RWPE1 (cell line): ENCODE measurements at regions not wholly inside any gene's neighbourhood (a gene's known extent, or its start where the extent isn't known, plus 50 kb on each side); places are given as distances from the start of the nearest gene placed in this dataset.

Experiments used
- CTCF ChIA-PET: fragments of 350-600 bp; sonication (Branson Sonifier 250); formaldehyde crosslinking; extraction: SDS; loops from one replicate; lab custom pipeline; 2021; lab: Yijun Ruan, JAX
- POLR2A ChIA-PET: fragments of 400-600 bp; formaldehyde crosslinking; extraction: SDS; loops from one replicate; lab custom pipeline; 2020; ENCODE audit warnings: antibody characterized with exemption; ENCODE audit not compliant: low non-redundant PET; lab: Yijun Ruan, JAX
- DNase-seq: peaks from one replicate; pipeline ENCODE4 v3.0.0; 2012; ENCODE audit warnings: low spot score
- H3K27ac ChIP-seq: fragments of 450-650 bp; 2 replicates; pipeline ENCODE4 v1.5.1; 2017
- TF ChIP-seq, protein P1 (sequence below): fragments of 450-650 bp; conservative IDR thresholded peaks from 2 replicates; pipeline ENCODE4 v1.5.1; 2017; ENCODE audit warnings: low read depth, mild to moderate bottlenecking

DNA sequence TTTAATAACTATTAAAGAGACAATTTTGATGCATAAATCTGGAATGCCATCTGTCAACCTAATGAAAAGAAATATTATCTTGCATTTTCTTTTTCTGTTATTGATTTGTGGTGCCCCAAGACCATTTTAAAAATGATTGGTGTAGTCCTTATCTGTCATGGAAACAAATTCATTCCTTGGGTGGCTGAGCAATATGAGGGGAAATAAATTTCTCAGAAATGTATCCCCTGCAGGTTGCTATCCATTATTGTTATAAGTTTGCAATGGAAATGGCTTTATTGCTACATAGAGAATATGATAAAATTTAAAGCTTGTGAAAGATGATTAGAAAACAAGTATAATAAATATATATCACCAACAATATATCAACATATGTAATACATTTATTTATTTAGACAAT, 607.0 kb downstream of the DNAJB9 start:
- TF ChIP-seq, protein P1, sequence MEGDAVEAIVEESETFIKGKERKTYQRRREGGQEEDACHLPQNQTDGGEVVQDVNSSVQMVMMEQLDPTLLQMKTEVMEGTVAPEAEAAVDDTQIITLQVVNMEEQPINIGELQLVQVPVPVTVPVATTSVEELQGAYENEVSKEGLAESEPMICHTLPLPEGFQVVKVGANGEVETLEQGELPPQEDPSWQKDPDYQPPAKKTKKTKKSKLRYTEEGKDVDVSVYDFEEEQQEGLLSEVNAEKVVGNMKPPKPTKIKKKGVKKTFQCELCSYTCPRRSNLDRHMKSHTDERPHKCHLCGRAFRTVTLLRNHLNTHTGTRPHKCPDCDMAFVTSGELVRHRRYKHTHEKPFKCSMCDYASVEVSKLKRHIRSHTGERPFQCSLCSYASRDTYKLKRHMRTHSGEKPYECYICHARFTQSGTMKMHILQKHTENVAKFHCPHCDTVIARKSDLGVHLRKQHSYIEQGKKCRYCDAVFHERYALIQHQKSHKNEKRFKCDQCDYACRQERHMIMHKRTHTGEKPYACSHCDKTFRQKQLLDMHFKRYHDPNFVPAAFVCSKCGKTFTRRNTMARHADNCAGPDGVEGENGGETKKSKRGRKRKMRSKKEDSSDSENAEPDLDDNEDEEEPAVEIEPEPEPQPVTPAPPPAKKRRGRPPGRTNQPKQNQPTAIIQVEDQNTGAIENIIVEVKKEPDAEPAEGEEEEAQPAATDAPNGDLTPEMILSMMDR = no peak
- DNase-seq = no peak
- CTCF ChIA-PET = interaction anchor here (0.8 kb wide), 1 partner anchor 198 kb away, joined by 4 read pairs; no protein-coding TSS in a partner anchor

DNA sequence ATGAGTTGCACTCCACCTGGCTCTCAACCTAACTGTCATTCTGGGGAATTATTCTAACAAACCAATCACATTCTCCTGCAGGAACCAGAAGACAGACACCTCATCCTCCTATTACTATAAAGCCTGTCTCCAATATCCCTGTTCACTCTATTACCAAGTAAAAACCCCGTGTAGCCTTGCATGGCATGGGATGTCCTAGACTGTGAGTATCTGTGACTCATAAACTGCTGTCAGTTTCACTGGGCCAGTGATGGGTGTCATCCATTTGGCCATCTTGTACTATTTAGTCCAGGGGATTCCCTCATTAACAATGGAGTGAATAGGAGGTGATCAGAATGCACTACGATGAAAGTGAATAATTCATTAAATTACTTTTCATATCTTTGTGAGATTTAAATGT, 608.7 kb downstream of the DNAJB9 start:
- POLR2A ChIA-PET = no interaction called here
- no peak overlapping the region for H3K27ac ChIP-seq
- CTCF ChIA-PET = no interaction called here

More for the DNA sequence above, 607.0 kb downstream of the DNAJB9 start:
- POLR2A ChIA-PET = no interaction called here
- H3K27ac ChIP-seq = no peak overlapping the region

DNA sequence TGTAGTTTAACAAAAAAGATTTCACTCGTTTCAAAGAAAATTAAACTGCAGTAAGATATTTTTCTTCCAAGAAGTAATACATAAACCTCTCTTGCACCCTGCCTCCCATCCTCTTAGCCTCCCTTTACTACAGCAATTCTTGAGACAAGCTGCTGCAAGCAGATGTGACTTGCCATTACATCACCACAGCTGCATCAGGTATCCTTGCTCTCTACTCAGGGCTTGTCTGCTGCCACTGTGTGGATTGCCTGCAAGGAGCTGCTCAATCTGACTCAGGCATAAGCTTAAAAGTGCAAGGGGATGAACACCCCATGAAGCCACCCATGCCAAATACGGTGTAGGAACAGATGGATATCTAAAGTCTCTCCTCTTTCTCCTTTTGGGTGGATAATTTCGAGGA, 609.9 kb downstream of the DNAJB9 start:
- CTCF ChIA-PET = no interaction called here

More for the DNA sequence above, 608.7 kb downstream of the DNAJB9 start:
- DNase-seq = no peak
- TF ChIP-seq, protein P1 = no peak

DNA sequence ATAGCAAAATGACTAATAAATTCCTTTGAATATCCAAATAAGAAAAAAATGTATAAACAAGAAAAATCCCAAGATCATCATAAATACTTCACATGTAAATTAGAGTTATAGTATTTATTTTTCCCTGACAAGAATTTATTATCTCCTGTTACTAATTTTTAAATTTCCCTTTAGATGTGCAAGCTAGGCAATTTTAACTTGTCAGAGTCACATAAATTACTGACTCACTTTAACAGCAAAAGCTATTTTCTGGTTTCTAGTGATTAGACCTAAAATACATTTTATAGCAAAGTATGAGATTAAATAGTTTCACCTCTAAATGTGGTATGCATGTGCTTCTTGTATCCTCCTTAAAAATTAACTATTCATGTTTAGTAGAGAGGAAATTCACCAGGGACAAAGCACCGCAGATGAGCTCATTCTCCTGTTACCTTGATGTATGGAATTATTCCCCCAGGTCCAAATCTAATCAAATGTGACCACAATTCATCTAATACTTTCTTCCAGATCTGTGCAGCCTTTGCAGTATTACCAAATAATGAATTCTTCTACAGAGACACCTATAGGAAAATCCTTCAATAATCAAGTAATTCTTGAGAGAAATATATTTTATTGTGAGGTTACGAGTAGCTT, 621.2 kb downstream of the DNAJB9 start:
- no peak for DNase-seq

More for the DNA sequence above, 609.9 kb downstream of the DNAJB9 start:
- TF ChIP-seq, protein P1 = no peak
- DNase-seq = no peak
- H3K27ac ChIP-seq = no peak overlapping the region
- POLR2A ChIA-PET = no interaction called here

DNA sequence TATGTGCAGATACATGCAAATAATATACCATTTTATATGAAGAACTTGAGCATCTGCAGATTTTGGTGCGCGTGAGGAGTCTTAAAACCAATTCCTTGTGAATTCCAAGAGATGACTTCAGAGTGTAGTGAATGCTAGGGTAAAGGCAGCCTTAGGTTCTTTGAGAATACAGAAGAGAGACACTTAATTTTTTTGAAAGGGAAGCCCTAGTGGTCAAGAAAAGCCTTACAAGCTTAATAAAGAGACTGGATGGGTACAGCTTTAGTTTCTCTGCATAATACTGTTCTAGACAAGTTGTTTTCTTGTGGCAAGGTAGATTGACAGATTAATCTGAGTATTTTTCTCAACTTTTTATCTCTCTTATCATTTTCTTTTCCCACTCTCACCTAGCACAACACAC, 636.5 kb downstream of the DNAJB9 start:
- TF ChIP-seq, protein P1 = peak; percentile 20; the same call in 1 of the 2 replicates
- no peak for DNase-seq
- CTCF ChIA-PET = interaction anchor here (0.7 kb wide), 1 partner anchor 19 kb away, joined by 4 read pairs; no protein-coding TSS in a partner anchor
- POLR2A ChIA-PET = no interaction called here
- no peak overlapping the region for H3K27ac ChIP-seq

More for the DNA sequence above, 621.2 kb downstream of the DNAJB9 start:
- ChIA-PET POLR2A (no interaction called here), CTCF (no interaction called here)
- no peak overlapping the region for H3K27ac ChIP-seq
- TF ChIP-seq, protein P1 = no peak

DNA sequence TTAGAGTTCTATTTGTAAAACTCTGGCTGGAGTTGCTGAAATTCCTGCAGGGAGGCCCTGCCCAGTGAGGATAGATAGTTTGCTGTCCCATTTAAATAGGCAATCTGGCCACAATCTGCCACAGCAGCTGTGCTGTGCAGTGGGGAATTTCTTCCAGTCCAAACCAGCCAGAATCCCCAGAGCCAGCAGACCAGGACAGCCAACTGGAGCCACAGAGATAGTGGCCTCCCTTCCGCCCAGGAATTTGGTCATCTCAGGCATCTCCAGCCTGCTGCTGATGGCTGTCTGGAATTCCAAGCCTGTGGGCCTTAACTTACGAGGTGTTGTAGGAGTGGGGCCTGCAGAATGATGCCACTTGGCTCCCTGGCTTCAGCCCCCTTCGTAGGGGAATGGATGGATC, 643.4 kb downstream of the DNAJB9 start:
- ChIA-PET CTCF (interaction anchor here (0.6 kb wide), 1 partner anchor 1105 kb away, joined by 3 read pairs; no protein-coding TSS in a partner anchor), POLR2A (no interaction called here)
- DNase-seq = no peak
- H3K27ac ChIP-seq = no peak overlapping the region
- TF ChIP-seq, protein P1 = no peak
